ENCODE measurements at regions not wholly inside any gene's neighbourhood (a gene's known extent, or its start where the extent isn't known, plus 50 kb on each side); places are given as distances from the start of the nearest gene placed in this dataset.

- Mint-ChIP-seq H3K27ac (no peak overlapping the region), H3K9me3 (peaks cover 3% of the 10 kb centered on the region), H3K27me3 (peaks cover 4% of the 10 kb centered on the region), H3K4me3 (no peak overlapping the region), H3K4me1 (ENCODE audit: unreplicated experiment) (peaks cover 55% of the 10 kb centered on the region), H3K36me3 (no peaks in the 10 kb centered on the region)
- DNase-seq (ENCODE audit: extremely low spot score, unreplicated experiment) = no peak
- no peak for TF ChIP-seq CTCF (conservative IDR thresholded peaks at IDR 0.05)
Measured at GRCh38 chr2:15721411-15722067, 129.9 kb downstream of the DDX1 start.

GRCh38 chr2:15722980-15723379 lies 131.3 kb downstream of the DDX1 start:
- Mint-ChIP-seq H3K27ac (no peak overlapping the region), H3K36me3 (no peaks in the 10 kb centered on the region), H3K27me3 (peaks cover 4% of the 10 kb centered on the region), H3K4me1 (ENCODE audit: unreplicated experiment) (peaks cover 50% of the 10 kb centered on the region), H3K4me3 (no peak overlapping the region), H3K9me3 (peaks cover 3% of the 10 kb centered on the region)
- no peak for TF ChIP-seq CTCF (conservative IDR thresholded peaks at IDR 0.05)
- no peak for DNase-seq (ENCODE audit: extremely low spot score, unreplicated experiment)

- Mint-ChIP-seq H3K4me3 (no peak overlapping the region), H3K4me1 (ENCODE audit: unreplicated experiment) (peaks cover 46% of the 10 kb centered on the region), H3K9me3 (peaks cover 3% of the 10 kb centered on the region), H3K27me3 (peaks cover 4% of the 10 kb centered on the region), H3K36me3 (no peaks in the 10 kb centered on the region), H3K27ac (no peak overlapping the region)
- no peak for TF ChIP-seq CTCF (conservative IDR thresholded peaks at IDR 0.05)
- no peak for DNase-seq (ENCODE audit: extremely low spot score, unreplicated experiment)
Measured at GRCh38 chr2:15724235-15724634, 132.6 kb downstream of the DDX1 start.

GRCh38 chr2:15725101-15725781 lies 133.6 kb downstream of the DDX1 start:
- Mint-ChIP-seq H3K27me3 (no peaks in the 10 kb centered on the region), H3K4me1 (ENCODE audit: unreplicated experiment) (peaks cover 47% of the 10 kb centered on the region), H3K9me3 (peaks cover 3% of the 10 kb centered on the region), H3K27ac (no peak overlapping the region), H3K36me3 (no peaks in the 10 kb centered on the region), H3K4me3 (no peak overlapping the region)
- TF ChIP-seq CTCF (conservative IDR thresholded peaks at IDR 0.05) = no peak
- no peak for DNase-seq (ENCODE audit: extremely low spot score, unreplicated experiment)

- H3K4me3 Mint-ChIP-seq = no peak overlapping the region
- peaks cover 3% of the 10 kb centered on the region for H3K9me3 Mint-ChIP-seq
- peaks cover 52% of the 10 kb centered on the region for H3K4me1 Mint-ChIP-seq (ENCODE audit: unreplicated experiment)
- DNase-seq (ENCODE audit: extremely low spot score, unreplicated experiment) = no peak
- no peaks in the 10 kb centered on the region for H3K27me3 Mint-ChIP-seq
- no peak for TF ChIP-seq CTCF (conservative IDR thresholded peaks at IDR 0.05)
- no peaks in the 10 kb centered on the region for H3K36me3 Mint-ChIP-seq
- no peak overlapping the region for H3K27ac Mint-ChIP-seq
Measured at GRCh38 chr2:15725782-15726112, 134.1 kb downstream of the DDX1 start.

Measured in type B pancreatic cell (in vitro differentiated cells).